HG03095 (cell line): ENCODE measurements at regions not wholly inside any gene's neighbourhood (a gene's known extent, or its start where the extent isn't known, plus 50 kb on each side); places are given as distances from the start of the nearest gene placed in this dataset.
"Not testable (repeated sequence)": the region's sequence is repeated elsewhere in the genome, so short reads cannot be mapped to it uniquely, and the experiment has no call there.

Experiments
- ATAC-seq: cut with Tn5 transposase; IDR thresholded peaks from one replicate; pipeline ENCODE4 v1.9.1; 2021; ENCODE audit warnings: moderate library complexity; ENCODE audit not compliant: unreplicated experiment

GRCh38 chr2:7094231-7094741, 177.1 kb downstream of the RNF144A start:
- no peak for ATAC-seq

- ATAC-seq, result no peak
Observed at GRCh38 chr2:7096726-7097352, 179.6 kb downstream of the RNF144A start.

GRCh38 chr2:7097353-7097895, 180.2 kb downstream of the RNF144A start:
- ATAC-seq, result peak; percentile 91

GRCh38 chr2:7098816-7099215, 181.6 kb downstream of the RNF144A start:
- ATAC-seq, result no peak

GRCh38 chr2:7099687-7100086, 182.5 kb downstream of the RNF144A start:
- not testable (repeated sequence) for ATAC-seq

- ATAC-seq, result no peak
Observed at GRCh38 chr2:7102826-7103225, 185.6 kb downstream of the RNF144A start.

GRCh38 chr2:7108792-7109532, 191.8 kb downstream of the RNF144A start:
- ATAC-seq, result no peak

- ATAC-seq, result no peak
Observed at GRCh38 chr2:7109533-7109885, 192.3 kb downstream of the RNF144A start.

GRCh38 chr2:7111626-7112025, 194.4 kb downstream of the RNF144A start:
- no peak for ATAC-seq

GRCh38 chr2:7115364-7115763, 198.2 kb downstream of the RNF144A start:
- ATAC-seq, result no peak

- no peak for ATAC-seq
Observed at GRCh38 chr2:7115906-7116305, 198.7 kb downstream of the RNF144A start.

GRCh38 chr2:7116511-7116910, 199.3 kb downstream of the RNF144A start:
- no peak for ATAC-seq

GRCh38 chr2:7117076-7117475, 199.9 kb downstream of the RNF144A start:
- ATAC-seq, result no peak

- ATAC-seq, result no peak
Observed at GRCh38 chr2:7118606-7119131, 201.5 kb downstream of the RNF144A start.

GRCh38 chr2:7119132-7119835, 202.1 kb downstream of the RNF144A start:
- ATAC-seq, result no peak

- ATAC-seq, result no peak
Observed at GRCh38 chr2:7121851-7122250, 204.6 kb downstream of the RNF144A start.

GRCh38 chr2:7127156-7127555, 209.9 kb downstream of the RNF144A start:
- ATAC-seq, result no peak

- no peak for ATAC-seq
Observed at GRCh38 chr2:7127687-7128086, 210.5 kb downstream of the RNF144A start.

- no peak for ATAC-seq
Observed at GRCh38 chr2:7131261-7131660, 214.0 kb downstream of the RNF144A start.

- no peak for ATAC-seq
Observed at GRCh38 chr2:7132753-7133152, 215.5 kb downstream of the RNF144A start.

GRCh38 chr2:7133521-7133920, 216.3 kb downstream of the RNF144A start:
- no peak for ATAC-seq
